K562 (cell line): ENCODE measurements at regions not wholly inside any gene's neighbourhood (a gene's known extent, or its start where the extent isn't known, plus 50 kb on each side); places are given as distances from the start of the nearest gene placed in this dataset.

Experiments
- ATAC-seq: fragments of 200-7000 bp; cut with Tn5 transposase; 3 replicates; pipeline ENCODE4 v1.9.1; 2020; ENCODE audit warnings: moderate library complexity
- BruUV-seq: library from RNA; stranded (reverse); fragments of 400-500 nt; replicated peaks from 2 replicates; lab custom pipeline; 2021; lab: Mats Ljungman, UMichigan
- CTCF ChIA-PET: fragments of 300-600 bp; formaldehyde crosslinking; extraction: SDS; loops from one replicate; lab custom pipeline; 2021; ENCODE audit warnings: low intra/inter-chr PET ratio; lab: Yijun Ruan, JAX
- POLR2A ChIA-PET: fragments of 300-600, 350-650 bp; sonication (Branson Sonifier 250); formaldehyde crosslinking; extraction: SDS; loops from one replicate; lab custom pipeline; 2021; ENCODE audit warnings: antibody characterized with exemption, inconsistent platforms; lab: Yijun Ruan, JAX
- DNase-seq, 4 experiments: peaks; one replicate each; pipeline versions ENCODE4 v3.0.0 to v3.0.0-alpha.2; 2011 to 2018; ENCODE audit warnings: low spot score in 3 of 4, mixed read lengths in 3 of 4; ENCODE audit errors: extremely low read depth in 1 of 4
- FAIRE-seq: peaks from 2 replicates; lab custom pipeline; 2011; peaks lifted over from hg19 to GRCh38; lab: Jason Lieb, UNC
- H2AFZ ChIP-seq: 2 replicates; pipeline ENCODE4 v1.6.0; 2011; ENCODE audit warnings: low read depth, low read length, control low read depth, inconsistent platforms
- H3K27ac ChIP-seq: fragments of 200-600 bp; 3 replicates; pipeline ENCODE4 v1.8.0; 2011; ENCODE audit warnings: low read depth, mild to moderate bottlenecking, control low read depth, inconsistent platforms, low read length, moderate library complexity, mixed read lengths; ENCODE audit errors: extremely low read depth
- H3K27me3 ChIP-seq, 2 experiments: fragments of 300-600 bp in 1 of 2; 2 replicates in 1 of 2; 3 replicates in 1 of 2; pipeline versions ENCODE4 v1.6.0 to v1.8.0; 2011; ENCODE audit warnings: inconsistent platforms in 2 of 2, low read length in 2 of 2, mild to moderate bottlenecking in 1 of 2, mixed read lengths in 1 of 2, moderate library complexity in 1 of 2; ENCODE audit not compliant: control insufficient read depth in 2 of 2, insufficient read depth in 2 of 2
- H3K36me3 ChIP-seq: fragments of 300-600 bp; 3 replicates; pipeline ENCODE4 v1.8.0; 2011; ENCODE audit warnings: mild to moderate bottlenecking, low read length, inconsistent platforms; ENCODE audit not compliant: control insufficient read depth, insufficient read depth
- H3K4me1 ChIP-seq, 2 experiments: fragments of 200-600 bp in 1 of 2; replicated peaks in 1 of 2; 2 replicates in 1 of 2; 3 replicates in 1 of 2; pipeline versions ENCODE4 v1.5.1 to v1.8.0; 2011; ENCODE audit warnings: inconsistent platforms in 2 of 2, low read length in 2 of 2, mild to moderate bottlenecking in 1 of 2, mixed read lengths in 1 of 2, moderate library complexity in 1 of 2; ENCODE audit not compliant: control insufficient read depth in 2 of 2, insufficient read depth in 2 of 2
- H3K4me2 ChIP-seq: 2 replicates; pipeline ENCODE4 v1.6.1; 2011; ENCODE audit warnings: low read length, control low read depth, inconsistent platforms, mixed read lengths; ENCODE audit not compliant: insufficient read depth
- H3K4me3 ChIP-seq: fragments of 200-600 bp; sonication (generic), shearing (Covaris generic); 2 replicates; pipeline ENCODE4 v1.5.1; 2016; ENCODE audit warnings: control low read depth, inconsistent platforms
- H3K79me2 ChIP-seq: fragments of 200-600 bp; 3 replicates; pipeline ENCODE4 v1.8.0; 2011; ENCODE audit warnings: low read length, inconsistent platforms; ENCODE audit not compliant: control insufficient read depth, insufficient read depth
- H3K9ac ChIP-seq, 2 experiments: 2 replicates each; pipeline versions ENCODE4 v1.6.0 to v1.6.1; 2011; ENCODE audit warnings: low read depth in 2 of 2, low read length in 2 of 2, control low read depth in 1 of 2, inconsistent platforms in 1 of 2, mild to moderate bottlenecking in 1 of 2, mixed read lengths in 1 of 2; ENCODE audit not compliant: insufficient read depth in 1 of 2
- H3K9me1 ChIP-seq: one replicate; pipeline ENCODE4 v1.6.0; 2011; ENCODE audit warnings: inconsistent platforms, mild to moderate bottlenecking, low read length, moderate library complexity; ENCODE audit not compliant: control insufficient read depth, insufficient read depth
- H3K9me3 ChIP-seq: replicated peaks from 2 replicates; pipeline ENCODE4 v1.5.1; 2011; ENCODE audit warnings: low read depth, low read length, inconsistent platforms; ENCODE audit not compliant: control insufficient read depth, insufficient read depth
- H4K20me1 ChIP-seq: replicated peaks from 2 replicates; pipeline ENCODE4 v1.6.1; 2011; ENCODE audit warnings: low read length, inconsistent platforms, mixed read lengths; ENCODE audit not compliant: control insufficient read depth, insufficient read depth
- ARHGAP35 ChIP-seq: fragments of 450-650 bp; IDR thresholded peaks from 2 replicates; pipeline ENCODE4 v1.6.1; 2018; ENCODE audit not compliant: partially characterized antibody
- BACH1 ChIP-seq: fragments of 200-800 bp; sonication (Bioruptor generic); IDR thresholded peaks from 2 replicates; pipeline ENCODE4 v1.6.1; 2016; ENCODE audit warnings: missing genetic modification characterization, missing compliant biosample characterization
- DDX20 ChIP-seq: fragments of 450-650 bp; IDR thresholded peaks from 2 replicates; pipeline ENCODE4 v1.6.1; 2016; ENCODE audit warnings: missing genetic modification characterization, low read depth, mild to moderate bottlenecking, missing compliant biosample characterization, moderate library complexity
- FOXJ3 ChIP-seq: sonication (generic); formaldehyde crosslinking; IDR thresholded peaks from 2 replicates; pipeline ENCODE4 v1.4.0; 2020; ENCODE audit warnings: mild to moderate bottlenecking, missing genetic modification reagents
- HMG20B ChIP-seq: fragments of 250-450 bp; sonication (Bioruptor Pico); IDR thresholded peaks from 2 replicates; pipeline ENCODE4 v1.5.0; 2021; ENCODE audit warnings: mild to moderate bottlenecking
- KDM2B ChIP-seq: fragments of 250-450 bp; sonication (Bioruptor Pico); IDR thresholded peaks from 2 replicates; pipeline ENCODE4 v1.8.0; 2021; ENCODE audit warnings: mild to moderate bottlenecking, moderate library complexity
- MED1 ChIP-seq: sonication (generic); formaldehyde crosslinking; IDR thresholded peaks from 2 replicates; pipeline ENCODE4 v1.8.1; 2023; ENCODE audit warnings: missing genetic modification reagents, borderline replicate concordance
- PHB2 ChIP-seq: fragments of 450-650 bp; IDR thresholded peaks from 2 replicates; pipeline ENCODE4 v1.6.1; 2017; ENCODE audit warnings: low read depth
- RBM15 ChIP-seq: fragments of 200-400 bp; formaldehyde crosslinking; IDR thresholded peaks from 2 replicates; pipeline ENCODE4 v1.6.1; 2018; ENCODE audit warnings: mild to moderate bottlenecking, low read length, moderate library complexity; ENCODE audit not compliant: insufficient read depth
- RFX1 ChIP-seq: fragments of 450-650 bp; IDR thresholded peaks from 2 replicates; pipeline ENCODE4 v1.6.1; 2016; ENCODE audit warnings: mild to moderate bottlenecking, moderate library complexity
- USF1 ChIP-seq: sonication (generic); formaldehyde crosslinking; IDR thresholded peaks from 2 replicates; pipeline ENCODE4 v1.9.0; 2022; ENCODE audit warnings: mild to moderate bottlenecking, missing genetic modification reagents
- ZBTB12 ChIP-seq: fragments of 250-450 bp; sonication (Bioruptor Pico); IDR thresholded peaks from 2 replicates; pipeline ENCODE4 v1.4.0; 2020
- ZKSCAN3 ChIP-seq: fragments of 250-450 bp; sonication (Bioruptor Pico); IDR thresholded peaks from 2 replicates; pipeline ENCODE4 v1.4.0; 2020
- ZNF140 ChIP-seq: fragments of 250-450 bp; sonication (Bioruptor Pico); IDR thresholded peaks from 2 replicates; pipeline ENCODE4 v1.8.0; 2021; ENCODE audit warnings: moderate library complexity, mild to moderate bottlenecking, inconsistent platforms
- ZNF212 ChIP-seq: fragments of 450-650 bp; formaldehyde crosslinking; IDR thresholded peaks from 2 replicates; pipeline ENCODE4 v1.4.0; 2020; ENCODE audit warnings: mild to moderate bottlenecking
- ZNF79 ChIP-seq: fragments of 250-450 bp; sonication (Bioruptor Pico); IDR thresholded peaks from 2 replicates; pipeline ENCODE4 v1.4.0; 2020; ENCODE audit warnings: low read depth, mild to moderate bottlenecking, moderate library complexity
- WGBS: fragments of 100-300 bp; shearing (Covaris generic); methylation state at CpG from one replicate; pipeline ENCODE4 v1.1.6; 2016; ENCODE audit warnings: low coverage, mixed read lengths; ENCODE audit not compliant: insufficient coverage; ENCODE audit errors: missing lambda C conversion rate; 5-methylcytosine and 5-hydroxymethylcytosine counted together
- in situ Hi-C: fragments of 300-500 bp; cut with MboI; formaldehyde crosslinking; loops from 4 replicates; pipeline ENCODE4 v1.15.0; 2018; ENCODE audit warnings: inconsistent platforms, mixed read lengths
- intact Hi-C: fragments of 100-400 bp; cut with micrococcal nuclease; formaldehyde crosslinking; loops from 2 replicates; pipeline ENCODE4 v1.14.2; 2022

GRCh38 chr1:8259498-8260290 lies 58.2 kb upstream of the SLC45A1 start:
- H2AFZ ChIP-seq = no peak overlapping the region
- intact Hi-C loops (no loop called here), in situ Hi-C loops (no loop called here)
- no peak for DNase-seq
- no peak overlapping the region for H3K9ac ChIP-seq
- TF ChIP-seq HMG20B (CRISPR knock-in tag) = no peak
- TF ChIP-seq FOXJ3 (CRISPR knock-in tag) = no peak
- no peak for TF ChIP-seq RFX1
- TF ChIP-seq PHB2 = no peak
- TF ChIP-seq ZNF212 (CRISPR knock-in tag) = no peak
- no peak for TF ChIP-seq ZNF140 (CRISPR knock-in tag)
- TF ChIP-seq ZKSCAN3 (CRISPR knock-in tag) = no peak
- TF ChIP-seq ZNF79 = no peak
- TF ChIP-seq USF1 (CRISPR knock-in tag) = no peak
- no peak for TF ChIP-seq RBM15
- no peak for TF ChIP-seq ARHGAP35
- no peak for TF ChIP-seq BACH1 (tag)
- no peak for TF ChIP-seq ZBTB12 (CRISPR knock-in tag)
- TF ChIP-seq DDX20 = no peak
- no peak for TF ChIP-seq KDM2B (CRISPR knock-in tag)
- TF ChIP-seq MED1 = no peak
- no peak overlapping the region for H3K4me3 ChIP-seq
- H4K20me1 ChIP-seq = no peaks in the 10 kb centered on the region
- no peak overlapping the region for H3K4me2 ChIP-seq
- H3K27ac ChIP-seq = no peak overlapping the region
- WGBS = 0% methylated on average over 13 of the region's 13 CpGs
- no peak for FAIRE-seq
- no peaks in the 10 kb centered on the region for H3K79me2 ChIP-seq
- H3K36me3 ChIP-seq = no peaks in the 10 kb centered on the region
- ATAC-seq = no peak
- no TSS peak for BruUV-seq
- no peaks in the 10 kb centered on the region for H3K9me1 ChIP-seq
- ChIA-PET CTCF (no interaction called here), POLR2A (interaction anchor here (0.5 to 1.0 kb wide), 2 partner anchors 50 to 70 kb away, joined by 3 read pairs; no protein-coding TSS in a partner anchor)
- H3K9me3 ChIP-seq = no peaks in the 10 kb centered on the region
- H3K27me3 ChIP-seq = peaks cover 25 to 50% of the 10 kb centered on the region in 2 experiments
- no peaks in the 10 kb centered on the region for H3K4me1 ChIP-seq
